ENCODE measurements at regions not wholly inside any gene's neighbourhood (a gene's known extent, or its start where the extent isn't known, plus 50 kb on each side); places are given as distances from the start of the nearest gene placed in this dataset.

DNA sequence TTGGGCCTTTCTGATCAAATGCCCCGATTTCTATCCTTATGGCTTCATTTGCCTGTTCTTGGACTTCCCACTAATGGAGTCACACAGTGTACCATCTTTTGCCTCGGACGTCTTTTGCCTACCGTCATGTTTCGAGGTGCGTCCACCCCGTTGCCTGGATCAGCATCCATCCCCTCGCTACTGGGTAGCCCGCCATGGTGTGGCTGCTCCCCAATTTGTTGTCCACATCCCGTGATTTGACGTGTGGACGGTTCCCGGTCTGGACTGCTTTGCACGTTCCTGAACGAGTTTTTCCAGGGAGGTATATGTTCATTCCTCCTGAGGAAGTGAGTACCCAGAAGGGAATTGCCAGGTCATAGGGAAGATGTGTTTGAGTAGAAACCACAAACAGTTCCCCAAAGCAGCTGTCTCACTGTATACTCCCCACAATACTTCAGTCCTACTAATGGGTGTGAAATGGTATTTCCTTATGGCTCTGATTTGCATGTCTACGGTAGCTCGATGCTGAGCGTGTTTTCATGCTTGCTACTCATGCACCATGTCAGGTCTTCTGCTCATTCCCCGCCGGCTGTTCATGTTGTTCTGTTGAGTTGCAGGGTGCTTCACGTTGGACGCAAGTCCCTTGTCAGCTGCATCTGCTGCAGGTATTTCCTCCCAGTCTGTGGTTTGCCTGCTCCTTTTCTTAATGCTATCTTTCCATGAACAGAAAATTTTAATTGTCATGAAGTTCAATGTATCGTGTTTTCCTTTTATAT is 86.8 kb upstream of the AFDN start:
- TF ChIP-seq ZNF274 (IDR thresholded peaks at IDR 0.05; ENCODE audit: low read depth, low read length), result no peak
- no peak for TF ChIP-seq YY1 (IDR thresholded peaks at IDR 0.05; ENCODE audit: insufficient read depth, insufficient read length)
- TF ChIP-seq SUZ12 (IDR thresholded peaks at IDR 0.05; ENCODE audit: extremely low read depth, insufficient read depth, insufficient read length), result no peak
- peaks cover 8% of the 10 kb centered on the region; the same call in 1 of the 2 replicates for H3K9me3 ChIP-seq (ENCODE audit: insufficient read depth, low read length)

DNA sequence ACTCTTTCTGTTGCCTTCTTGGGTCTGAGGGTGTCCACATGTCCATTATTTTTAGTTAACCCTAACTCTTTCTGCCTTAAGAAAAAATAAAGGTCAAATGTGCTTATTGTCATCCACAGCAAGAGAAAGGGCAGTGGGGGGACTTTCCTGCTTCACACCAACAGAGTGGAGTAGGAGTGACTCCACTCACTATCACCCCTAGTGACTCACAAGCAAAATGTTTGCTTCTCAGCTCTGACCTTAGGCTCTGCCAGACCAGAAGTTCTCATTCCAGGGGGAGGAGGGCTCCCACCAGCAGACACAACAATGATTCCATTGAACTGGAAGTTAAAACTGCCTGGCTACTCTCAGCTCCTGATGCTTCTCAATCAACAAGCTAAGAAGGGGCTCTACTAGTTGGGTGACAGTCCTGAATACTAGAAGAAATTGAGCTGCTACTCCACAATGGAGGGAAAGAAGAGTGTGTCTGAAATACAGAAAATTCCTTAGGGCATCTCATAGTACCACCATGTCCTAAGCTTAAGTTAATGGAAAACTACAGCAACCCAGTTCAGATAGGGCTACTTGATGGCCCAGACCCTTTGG is 83.9 kb upstream of the AFDN start:
- H3K36me3 ChIP-seq (ENCODE audit: insufficient read depth, insufficient read length, low read length), result no peaks in the 10 kb centered on the region
- no peak overlapping the region for H3K4me3 ChIP-seq (ENCODE audit: insufficient read length, low read depth)
- peaks cover 8% of the 10 kb centered on the region; the same call in 1 of the 2 replicates for H3K9me3 ChIP-seq (ENCODE audit: insufficient read depth, low read length)
- no peak overlapping the region for H3K9ac ChIP-seq (ENCODE audit: insufficient read length, low read depth)
- TF ChIP-seq ZNF274 (IDR thresholded peaks at IDR 0.05; ENCODE audit: low read depth, low read length) (no peak), YY1 (IDR thresholded peaks at IDR 0.05; ENCODE audit: insufficient read depth, insufficient read length) (no peak), SUZ12 (IDR thresholded peaks at IDR 0.05; ENCODE audit: extremely low read depth, insufficient read depth, insufficient read length) (no peak)
- H3K4me1 ChIP-seq (ENCODE audit: insufficient read depth, insufficient read length), result no peaks in the 10 kb centered on the region
- peak; percentile 25 for DNase-seq (ENCODE audit: low read depth, low spot score)
- no peaks in the 10 kb centered on the region for H3K27me3 ChIP-seq (ENCODE audit: insufficient read depth, insufficient read length)

More for the DNA sequence above, 86.8 kb upstream of the AFDN start:
- Histone ChIP-seq H3K36me3 (ENCODE audit: insufficient read depth, insufficient read length, low read length) (no peaks in the 10 kb centered on the region), H3K27me3 (ENCODE audit: insufficient read depth, insufficient read length) (no peaks in the 10 kb centered on the region), H3K9ac (ENCODE audit: insufficient read length, low read depth) (no peak overlapping the region), H3K4me3 (ENCODE audit: insufficient read length, low read depth) (no peak overlapping the region), H3K4me1 (ENCODE audit: insufficient read depth, insufficient read length) (no peaks in the 10 kb centered on the region)
- no peak for DNase-seq (ENCODE audit: low read depth, low spot score)

DNA sequence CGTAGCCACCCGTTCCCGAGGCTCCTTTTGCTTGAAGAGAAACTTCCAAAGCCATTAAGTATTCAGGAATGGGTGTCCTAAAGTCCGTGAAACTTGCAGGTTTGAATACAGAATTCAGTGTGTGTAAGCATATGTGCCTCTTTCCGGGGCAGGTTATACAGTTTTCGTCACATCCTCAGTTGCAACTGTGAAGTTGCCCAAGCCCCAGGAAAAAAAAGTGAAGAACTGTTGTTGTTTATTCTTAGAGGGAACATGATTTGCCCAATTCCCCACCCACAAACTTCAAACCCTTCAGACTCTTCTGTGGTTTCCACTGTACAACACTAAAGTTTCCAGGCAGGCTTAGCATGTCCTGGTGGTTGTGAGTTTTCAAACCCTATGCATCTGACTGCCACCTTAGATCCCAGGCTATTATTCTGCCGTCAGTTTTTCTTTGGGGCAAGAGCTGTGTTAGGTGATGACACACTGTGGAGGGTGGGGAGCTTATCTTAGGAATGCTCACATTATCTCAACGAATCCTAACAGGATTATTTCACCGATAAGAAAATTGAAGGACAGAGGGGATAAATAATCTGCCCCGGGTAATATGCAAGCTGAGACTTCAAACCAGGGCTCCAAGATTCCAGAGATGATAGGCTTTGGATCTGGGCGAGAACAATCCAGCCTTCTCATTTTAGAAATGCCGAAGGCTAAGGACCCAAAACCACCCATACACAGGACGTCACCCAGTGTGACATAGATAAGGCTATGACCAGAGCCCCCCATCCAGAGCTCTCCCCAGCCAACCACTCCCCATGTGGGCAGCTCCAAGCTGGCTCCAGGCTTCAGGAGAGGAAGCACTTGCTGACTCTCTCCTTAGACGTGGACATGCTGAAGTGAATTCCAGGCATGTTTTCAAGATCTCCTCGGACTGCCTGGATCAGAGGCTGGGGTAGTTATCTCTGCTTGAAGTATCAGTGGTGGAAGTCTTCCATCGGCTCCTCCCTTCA is 81.7 kb upstream of the AFDN start:
- H3K27me3 ChIP-seq (ENCODE audit: insufficient read depth, insufficient read length), result no peaks in the 10 kb centered on the region
- H3K4me3 ChIP-seq (ENCODE audit: insufficient read length, low read depth), result no peak overlapping the region
- H3K9ac ChIP-seq (ENCODE audit: insufficient read length, low read depth), result no peak overlapping the region
- H3K36me3 ChIP-seq (ENCODE audit: insufficient read depth, insufficient read length, low read length), result no peaks in the 10 kb centered on the region
- peaks cover 8% of the 10 kb centered on the region; the same call in 1 of the 2 replicates for H3K9me3 ChIP-seq (ENCODE audit: insufficient read depth, low read length)
- TF ChIP-seq YY1 (IDR thresholded peaks at IDR 0.05; ENCODE audit: insufficient read depth, insufficient read length) (no peak), ZNF274 (IDR thresholded peaks at IDR 0.05; ENCODE audit: low read depth, low read length) (no peak), SUZ12 (IDR thresholded peaks at IDR 0.05; ENCODE audit: extremely low read depth, insufficient read depth, insufficient read length) (no peak)
- no peak for DNase-seq (ENCODE audit: low read depth, low spot score)
- no peaks in the 10 kb centered on the region for H3K4me1 ChIP-seq (ENCODE audit: insufficient read depth, insufficient read length)

DNA sequence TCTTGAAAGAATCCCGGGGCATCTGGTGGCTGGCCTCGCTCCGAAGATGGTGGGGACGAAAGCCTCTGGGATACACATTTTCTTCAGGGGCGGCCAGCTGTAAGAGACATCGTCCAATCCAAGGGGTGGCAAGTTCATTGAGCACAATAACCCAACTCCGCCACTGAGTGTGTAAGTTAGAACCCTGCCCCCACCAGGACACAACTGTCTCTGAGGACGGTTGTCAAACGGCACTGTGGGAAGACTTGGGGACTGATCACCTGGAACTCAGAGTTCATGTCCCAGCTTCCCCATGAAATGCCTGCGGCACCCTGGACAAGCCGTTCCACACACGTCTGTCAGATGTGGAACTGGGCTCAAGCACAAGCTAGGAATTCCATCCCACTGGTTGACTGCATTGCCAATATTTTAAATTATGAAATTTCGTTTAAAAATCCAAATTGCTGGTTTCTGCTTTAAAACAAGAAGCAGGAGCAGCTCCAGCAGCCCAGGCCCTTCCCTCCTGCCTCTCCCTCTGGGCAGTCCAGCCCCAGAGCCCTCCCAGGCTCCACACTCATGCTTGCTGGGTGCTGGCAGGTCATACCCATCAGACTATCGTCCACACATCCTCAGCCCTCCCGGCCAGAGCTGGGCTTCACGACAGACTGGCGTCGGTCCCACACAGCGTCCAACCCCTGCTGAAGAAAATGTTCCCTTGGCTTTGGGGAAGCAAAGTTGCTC is 80.9 kb upstream of the AFDN start:
- no peak for TF ChIP-seq YY1 (IDR thresholded peaks at IDR 0.05; ENCODE audit: insufficient read depth, insufficient read length)
- TF ChIP-seq SUZ12 (IDR thresholded peaks at IDR 0.05; ENCODE audit: extremely low read depth, insufficient read depth, insufficient read length), result no peak
- TF ChIP-seq ZNF274 (IDR thresholded peaks at IDR 0.05; ENCODE audit: low read depth, low read length), result no peak
- H3K9ac ChIP-seq (ENCODE audit: insufficient read length, low read depth), result no peak overlapping the region
- no peaks in the 10 kb centered on the region for H3K36me3 ChIP-seq (ENCODE audit: insufficient read depth, insufficient read length, low read length)
- DNase-seq (ENCODE audit: low read depth, low spot score), result no peak
- H3K27me3 ChIP-seq (ENCODE audit: insufficient read depth, insufficient read length), result no peaks in the 10 kb centered on the region
- no peaks in the 10 kb centered on the region for H3K4me1 ChIP-seq (ENCODE audit: insufficient read depth, insufficient read length)
- H3K4me3 ChIP-seq (ENCODE audit: insufficient read length, low read depth), result no peak overlapping the region
- H3K9me3 ChIP-seq (ENCODE audit: insufficient read depth, low read length), result peaks cover 8% of the 10 kb centered on the region; the same call in 1 of the 2 replicates

DNA sequence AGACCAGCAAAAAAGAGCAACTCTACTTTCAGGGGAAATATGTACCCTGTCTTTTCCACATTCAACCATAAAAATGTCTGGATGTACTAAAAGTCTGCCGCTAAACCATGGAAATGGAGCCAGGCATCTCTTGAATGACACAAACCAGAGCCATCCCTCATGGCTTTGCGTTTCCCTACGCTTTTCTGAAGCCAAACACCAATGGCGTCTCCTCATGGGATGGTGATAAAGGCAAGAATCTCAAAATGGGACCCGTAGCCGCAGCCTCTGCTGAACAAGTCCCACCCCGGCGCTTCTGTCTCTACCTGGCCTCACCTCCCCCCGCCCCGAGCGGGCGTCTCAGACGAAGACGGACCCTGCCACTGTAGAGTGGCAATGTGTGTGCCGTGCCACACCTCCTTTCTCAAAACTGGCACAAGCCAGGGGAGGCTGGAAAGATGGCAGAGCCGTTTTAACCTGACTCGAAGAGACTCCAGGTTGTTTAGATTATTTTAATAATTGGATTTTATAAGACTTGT is 80.3 kb upstream of the AFDN start:
- H3K27me3 ChIP-seq (ENCODE audit: insufficient read depth, insufficient read length), result no peaks in the 10 kb centered on the region
- DNase-seq (ENCODE audit: low read depth, low spot score), result no peak
- H3K9ac ChIP-seq (ENCODE audit: insufficient read length, low read depth), result no peak overlapping the region
- H3K4me3 ChIP-seq (ENCODE audit: insufficient read length, low read depth), result no peak overlapping the region
- TF ChIP-seq SUZ12 (IDR thresholded peaks at IDR 0.05; ENCODE audit: extremely low read depth, insufficient read depth, insufficient read length) (no peak), ZNF274 (IDR thresholded peaks at IDR 0.05; ENCODE audit: low read depth, low read length) (no peak), YY1 (IDR thresholded peaks at IDR 0.05; ENCODE audit: insufficient read depth, insufficient read length) (no peak)
- H3K36me3 ChIP-seq (ENCODE audit: insufficient read depth, insufficient read length, low read length), result no peaks in the 10 kb centered on the region
- H3K4me1 ChIP-seq (ENCODE audit: insufficient read depth, insufficient read length), result no peaks in the 10 kb centered on the region
- peaks cover 8% of the 10 kb centered on the region; the same call in 1 of the 2 replicates for H3K9me3 ChIP-seq (ENCODE audit: insufficient read depth, low read length)

DNA sequence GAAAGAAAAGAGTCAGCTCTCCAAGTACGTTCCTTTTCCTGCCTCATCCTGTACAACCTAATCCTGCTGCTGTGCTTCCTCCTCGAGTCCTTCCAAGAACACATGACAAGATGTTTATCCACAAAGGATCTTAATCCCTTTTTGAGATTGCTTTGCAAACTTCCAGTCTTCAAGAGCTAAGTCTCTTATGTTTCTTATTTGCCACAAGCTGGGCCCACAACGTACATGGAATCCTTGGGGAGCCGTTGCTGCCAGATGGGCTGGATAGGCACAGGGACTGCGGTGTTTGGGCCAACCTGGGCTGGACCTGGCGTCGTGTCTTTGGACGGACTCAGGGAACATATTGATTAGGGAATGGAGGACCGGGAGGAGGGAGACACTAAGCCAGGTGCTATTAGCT is 79.7 kb upstream of the AFDN start:
- peaks cover 8% of the 10 kb centered on the region; the same call in 1 of the 2 replicates for H3K9me3 ChIP-seq (ENCODE audit: insufficient read depth, low read length)
- H3K4me1 ChIP-seq (ENCODE audit: insufficient read depth, insufficient read length), result no peaks in the 10 kb centered on the region
- no peaks in the 10 kb centered on the region for H3K36me3 ChIP-seq (ENCODE audit: insufficient read depth, insufficient read length, low read length)
- no peak for TF ChIP-seq YY1 (IDR thresholded peaks at IDR 0.05; ENCODE audit: insufficient read depth, insufficient read length)
- TF ChIP-seq SUZ12 (IDR thresholded peaks at IDR 0.05; ENCODE audit: extremely low read depth, insufficient read depth, insufficient read length), result no peak
- TF ChIP-seq ZNF274 (IDR thresholded peaks at IDR 0.05; ENCODE audit: low read depth, low read length), result no peak
- no peak overlapping the region for H3K4me3 ChIP-seq (ENCODE audit: insufficient read length, low read depth)
- H3K9ac ChIP-seq (ENCODE audit: insufficient read length, low read depth), result no peak overlapping the region
- H3K27me3 ChIP-seq (ENCODE audit: insufficient read depth, insufficient read length), result no peaks in the 10 kb centered on the region
- no peak for DNase-seq (ENCODE audit: low read depth, low spot score)

All from NT2/D1 (cell line).